NCI-H146 treated with DMSO at 0.1 percent for 48 hours (cell line): ENCODE measurements at regions not wholly inside any gene's neighbourhood (a gene's known extent, or its start where the extent isn't known, plus 50 kb on each side); places are given as distances from the start of the nearest gene placed in this dataset.
"Not testable (repeated sequence)": the region's sequence is repeated elsewhere in the genome, so short reads cannot be mapped to it uniquely, and the experiment has no call there.

Experiments
- DNase-seq: peaks from one replicate; lab custom pipeline; 2025; ENCODE audit not compliant: unreplicated experiment; lab: John Stamatoyannopoulos, UW

DNA sequence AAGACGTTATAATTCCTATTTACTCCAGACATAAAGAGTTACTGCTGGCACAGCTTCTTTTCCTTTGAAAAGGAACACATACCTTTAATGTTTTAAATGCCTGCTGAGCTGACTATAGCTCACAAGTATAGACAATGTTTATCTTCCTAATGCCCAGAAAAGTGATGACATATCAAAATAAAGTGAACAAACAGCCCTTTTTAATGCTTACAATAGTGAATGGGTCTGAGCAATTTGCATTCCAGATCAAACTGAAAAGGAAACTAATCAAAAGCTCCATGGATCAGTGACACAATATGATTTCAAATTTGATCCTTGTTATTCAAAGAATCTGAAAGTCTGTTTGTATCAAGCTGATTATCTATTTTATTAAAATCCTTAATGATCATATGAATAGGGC is 233.6 kb upstream of the SEMA3E start:
- peak; percentile 41 for DNase-seq

DNA sequence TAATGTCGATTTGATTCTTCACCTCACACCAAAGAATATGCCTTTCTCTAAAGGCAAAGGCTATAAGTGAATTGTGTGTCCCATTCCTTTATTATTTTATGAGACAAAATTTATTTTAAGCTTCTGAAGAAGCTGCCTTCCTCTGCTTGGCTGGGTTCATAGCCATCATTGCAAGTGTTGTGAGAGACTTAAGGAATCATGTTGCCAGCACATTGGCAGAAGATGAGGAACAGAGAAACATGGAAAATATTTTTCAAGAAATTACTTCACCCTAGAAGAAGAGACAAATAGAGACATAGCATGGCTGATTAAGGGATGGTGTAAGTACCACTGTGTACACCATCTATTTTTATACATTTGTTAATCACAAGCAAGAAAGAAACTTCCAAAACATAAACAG is 230.1 kb upstream of the SEMA3E start:
- no peak for DNase-seq

DNA sequence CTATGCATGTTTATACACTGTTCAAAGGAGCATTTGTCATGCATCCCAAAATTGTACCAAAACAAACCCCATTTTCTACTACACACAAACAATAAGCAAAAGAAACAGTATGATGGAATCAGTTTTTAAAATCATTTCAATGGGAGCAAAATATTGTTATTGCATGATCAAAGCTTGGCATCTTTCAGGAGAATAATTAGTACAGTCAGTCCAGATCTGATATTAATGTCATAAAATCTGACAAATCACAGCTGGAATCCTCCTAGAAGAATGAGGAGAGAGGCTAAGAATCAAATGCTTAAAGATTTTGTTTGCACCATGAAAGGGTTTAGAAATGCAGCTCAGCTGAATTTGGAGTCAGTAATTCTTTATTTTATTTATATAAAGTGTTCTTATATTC is 229.7 kb upstream of the SEMA3E start:
- DNase-seq = no peak

DNA sequence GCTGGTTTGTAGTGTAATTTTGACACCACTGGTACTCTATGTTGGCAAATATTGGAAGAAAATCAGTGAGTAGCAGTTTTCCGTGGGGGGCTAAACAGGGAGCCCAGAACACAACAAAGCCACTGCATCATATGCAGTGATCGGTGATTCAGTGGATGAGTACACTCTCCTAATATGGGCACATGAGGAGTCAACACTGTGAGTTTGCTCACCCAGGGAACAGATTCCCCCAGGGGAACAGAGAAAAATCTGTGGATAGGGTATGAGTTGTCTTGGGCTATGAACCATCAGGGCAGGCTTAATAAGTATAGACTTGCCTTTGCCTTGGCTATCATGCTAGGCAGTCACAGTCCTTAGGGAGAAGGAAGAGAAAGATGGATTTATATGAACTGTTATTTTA is 227.7 kb upstream of the SEMA3E start:
- DNase-seq = no peak

DNA sequence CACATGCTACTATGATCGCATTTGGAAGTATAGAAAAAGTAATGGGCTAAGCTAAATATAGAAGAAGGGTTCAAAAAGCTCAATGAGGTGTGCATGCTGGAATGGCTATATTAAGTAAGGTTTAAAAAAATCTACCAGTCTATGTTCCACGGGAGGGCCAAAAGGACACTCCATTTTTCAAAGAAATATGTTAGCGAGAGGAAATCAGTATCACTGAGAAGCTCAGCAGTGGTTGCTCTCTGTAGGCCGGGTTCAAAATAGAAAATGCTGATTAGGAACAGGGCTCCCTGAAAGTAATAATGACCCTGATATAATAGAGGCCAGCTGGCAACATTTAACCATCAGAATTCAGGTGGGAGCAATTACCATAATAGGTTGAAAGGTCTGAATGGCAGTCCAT is 224.5 kb upstream of the SEMA3E start:
- peak; percentile 66 for DNase-seq

DNA sequence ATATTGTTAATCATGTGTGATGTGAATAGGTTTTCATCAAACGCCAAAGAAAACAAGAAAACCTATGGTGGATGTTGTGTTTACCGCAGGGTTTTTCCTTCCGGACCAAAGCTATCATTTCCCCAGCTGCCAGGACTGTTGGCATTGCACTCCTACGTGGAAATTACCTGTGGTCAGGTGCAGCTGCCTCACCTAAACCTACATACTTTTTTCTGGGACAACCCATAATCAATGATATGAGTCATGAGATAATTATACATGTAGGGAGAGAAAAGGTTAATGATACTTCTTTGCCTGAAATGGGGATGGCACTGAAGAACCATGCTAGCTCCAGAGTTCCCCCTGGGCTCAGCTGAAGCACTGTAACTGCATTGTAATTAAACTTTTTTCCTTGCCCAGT is 223.6 kb upstream of the SEMA3E start:
- peak; percentile 44 for DNase-seq

DNA sequence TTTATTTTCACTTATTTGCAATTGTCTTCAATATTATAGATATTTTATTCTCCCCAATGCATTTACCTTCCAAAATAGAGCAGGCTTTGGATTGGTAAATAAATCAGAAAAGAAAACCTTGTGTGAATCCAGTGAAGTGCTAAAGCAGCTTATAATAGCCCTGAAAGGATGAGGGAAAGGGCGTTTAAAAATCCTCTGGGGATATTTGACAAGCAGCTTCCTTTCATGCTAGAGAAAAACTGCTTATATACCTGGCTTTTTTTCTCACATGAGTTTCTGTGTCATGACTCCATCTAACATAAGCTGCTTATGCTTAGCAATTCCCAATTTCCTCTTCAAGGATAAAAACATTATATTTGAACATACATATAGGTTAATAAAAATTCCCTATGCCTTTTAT is 221.6 kb upstream of the SEMA3E start:
- no peak for DNase-seq

DNA sequence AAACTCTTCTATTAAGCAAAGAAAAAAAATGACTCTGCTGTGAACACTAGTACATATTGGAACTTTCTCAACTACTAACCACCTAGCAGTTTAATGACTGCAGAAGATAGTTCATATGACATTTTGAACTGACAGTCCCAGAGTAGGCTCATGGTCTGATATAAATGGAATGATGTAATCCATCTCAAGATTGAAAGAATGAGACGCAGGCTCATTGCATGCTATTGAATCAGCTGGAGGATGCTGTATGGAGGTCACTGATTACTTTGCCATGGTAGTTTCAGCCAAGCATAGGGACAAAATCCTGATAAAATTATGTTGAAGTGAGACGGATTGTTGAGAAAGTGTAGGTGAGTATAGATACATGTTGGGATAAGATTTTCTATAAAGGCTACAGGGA is 217.6 kb upstream of the SEMA3E start:
- DNase-seq = no peak

DNA sequence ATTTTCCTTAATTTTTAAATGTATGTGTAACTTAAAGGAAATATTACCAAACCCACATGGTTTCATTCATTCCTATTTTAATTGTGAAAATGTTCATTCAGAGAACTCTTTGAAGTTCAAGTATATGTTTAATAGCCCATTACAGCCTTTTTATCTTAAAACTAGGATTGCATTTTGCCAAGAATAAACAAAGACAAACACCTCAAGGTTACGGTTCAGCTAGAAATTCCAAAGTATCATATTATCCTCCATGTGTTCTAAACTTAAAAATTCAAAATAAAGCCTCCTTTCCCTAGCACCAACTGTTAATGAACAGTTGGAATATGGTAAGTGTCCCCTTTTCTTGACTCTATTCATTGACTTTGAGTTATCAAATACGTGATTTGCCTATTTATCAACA is 215.6 kb upstream of the SEMA3E start:
- DNase-seq = no peak

DNA sequence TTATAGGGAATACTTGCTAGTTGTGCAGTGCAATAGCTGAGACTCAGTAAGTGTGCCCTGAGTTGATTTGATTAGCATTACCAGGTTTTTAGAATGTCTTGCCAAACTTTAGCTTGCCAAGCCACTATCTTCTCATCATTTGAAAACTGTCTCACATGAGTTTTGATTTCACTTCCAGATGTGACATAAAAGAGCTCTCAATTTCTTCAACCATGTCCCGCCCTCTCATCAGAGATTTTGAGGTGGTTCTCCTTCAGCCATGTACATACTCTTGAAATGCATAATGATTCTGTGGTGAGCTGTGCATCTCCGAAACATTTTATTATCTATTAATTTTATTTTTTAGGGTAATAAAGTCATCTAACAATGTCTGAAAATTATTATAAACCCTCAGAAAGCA is 215.0 kb upstream of the SEMA3E start:
- no peak for DNase-seq

DNA sequence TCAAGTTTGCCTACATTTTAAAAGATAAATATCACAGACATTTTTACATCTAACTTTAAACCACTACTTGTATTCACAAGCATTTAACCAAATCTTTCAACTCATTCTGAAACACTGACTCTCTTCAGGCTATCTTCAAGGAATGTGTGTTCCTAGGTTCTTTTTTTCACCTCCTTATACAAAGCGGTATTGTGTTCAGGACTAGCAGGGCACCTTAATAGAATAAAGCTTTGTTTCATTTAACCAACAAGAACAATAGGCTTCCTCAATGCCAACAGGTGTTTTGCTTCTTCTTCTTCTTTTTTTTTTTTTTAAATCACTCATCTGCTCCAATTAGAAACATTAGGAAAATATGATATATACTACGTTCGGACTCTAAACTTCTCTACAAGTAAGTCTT is 212.9 kb upstream of the SEMA3E start:
- DNase-seq = no peak

DNA sequence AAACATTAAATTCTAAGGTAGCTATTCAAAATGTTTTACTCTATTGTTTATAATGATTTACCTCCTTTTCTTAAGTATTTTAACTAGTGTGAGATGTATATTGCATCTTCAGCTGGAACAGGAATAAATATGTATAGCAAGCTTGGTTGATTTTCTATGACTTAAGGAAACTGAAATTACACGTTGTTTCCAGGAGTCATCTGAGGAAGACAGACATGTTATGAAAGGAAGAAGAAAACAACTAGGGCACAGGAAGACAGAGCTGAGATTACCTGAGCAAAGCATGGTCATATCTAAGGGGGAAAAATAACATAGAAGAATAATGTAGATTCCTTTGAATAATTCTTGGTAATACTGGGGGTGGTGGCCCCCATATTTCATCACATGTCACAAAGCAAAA is 210.9 kb upstream of the SEMA3E start:
- DNase-seq = no peak

DNA sequence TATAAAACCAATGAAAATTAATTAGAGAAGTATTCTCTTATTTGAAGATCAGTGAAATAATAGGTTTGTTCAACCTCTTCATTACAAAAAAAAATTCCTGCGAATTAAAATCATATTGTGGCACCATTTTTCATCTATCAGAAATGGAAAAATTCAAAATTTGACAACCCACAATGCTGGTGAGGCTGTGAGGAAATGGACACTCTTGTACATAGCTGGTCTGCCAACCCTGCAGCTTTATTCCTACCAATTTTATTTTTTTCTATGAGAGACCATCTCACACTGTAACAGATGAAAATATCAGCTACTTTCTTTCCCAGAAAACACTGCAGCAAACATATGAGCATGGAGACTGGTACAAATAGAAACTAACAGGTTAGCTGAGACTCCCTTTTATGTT is 208.8 kb upstream of the SEMA3E start:
- no peak for DNase-seq

DNA sequence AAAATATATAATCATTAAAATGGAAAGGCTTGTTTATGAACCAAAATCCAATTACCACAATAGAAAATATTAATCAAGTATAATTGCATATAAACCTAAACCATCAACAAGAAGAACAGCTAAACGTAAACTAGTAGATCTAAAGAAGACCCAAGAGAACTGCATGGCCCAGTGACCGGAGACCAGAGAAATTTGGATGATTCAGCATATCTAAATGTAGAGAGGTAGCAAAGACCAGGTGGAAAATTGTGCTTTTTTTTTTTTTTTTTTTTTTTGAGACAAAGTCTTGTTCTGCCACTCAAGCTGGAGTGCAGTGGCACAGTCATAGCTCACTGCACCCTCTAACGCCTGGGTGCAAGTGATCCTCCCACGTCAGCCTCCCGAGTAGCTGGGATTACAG is 207.2 kb upstream of the SEMA3E start:
- no peak for DNase-seq

DNA sequence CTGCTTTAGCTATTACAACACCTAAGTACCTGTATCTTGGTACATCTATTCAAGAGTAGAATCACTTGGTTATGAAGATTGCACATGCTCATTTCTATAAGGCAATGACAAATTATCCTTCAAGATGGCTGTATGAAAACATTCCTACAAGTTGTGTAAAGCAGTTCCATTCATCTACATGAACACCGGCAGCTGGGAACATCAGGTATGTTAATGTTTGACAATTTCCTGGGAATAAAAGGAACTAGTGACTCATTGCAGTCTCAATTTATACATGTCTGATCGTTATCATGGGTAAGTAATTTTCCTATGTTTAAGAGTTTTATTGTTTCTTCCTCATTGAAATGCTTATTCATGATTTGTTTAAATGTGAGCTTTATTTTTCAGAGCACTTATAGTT is 203.2 kb upstream of the SEMA3E start:
- DNase-seq = no peak

DNA sequence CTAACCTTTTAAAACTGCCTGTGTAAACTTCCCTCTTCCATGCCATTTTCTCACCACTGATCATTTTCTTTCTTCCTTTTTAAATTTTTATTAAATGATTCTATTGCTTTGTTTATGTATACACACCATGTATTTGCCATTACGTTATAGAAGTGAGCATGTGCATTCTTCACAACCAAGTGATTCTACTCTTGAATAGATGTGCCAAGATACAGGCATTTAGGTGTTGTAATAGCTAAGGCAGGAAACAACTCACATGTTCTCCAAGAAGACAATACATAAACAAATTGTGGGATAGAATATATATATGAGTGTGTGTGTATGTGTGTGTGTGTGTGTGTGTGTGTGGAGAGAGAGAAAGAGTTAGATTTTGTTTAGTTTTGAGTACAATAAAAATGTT is 202.6 kb upstream of the SEMA3E start:
- no peak for DNase-seq

DNA sequence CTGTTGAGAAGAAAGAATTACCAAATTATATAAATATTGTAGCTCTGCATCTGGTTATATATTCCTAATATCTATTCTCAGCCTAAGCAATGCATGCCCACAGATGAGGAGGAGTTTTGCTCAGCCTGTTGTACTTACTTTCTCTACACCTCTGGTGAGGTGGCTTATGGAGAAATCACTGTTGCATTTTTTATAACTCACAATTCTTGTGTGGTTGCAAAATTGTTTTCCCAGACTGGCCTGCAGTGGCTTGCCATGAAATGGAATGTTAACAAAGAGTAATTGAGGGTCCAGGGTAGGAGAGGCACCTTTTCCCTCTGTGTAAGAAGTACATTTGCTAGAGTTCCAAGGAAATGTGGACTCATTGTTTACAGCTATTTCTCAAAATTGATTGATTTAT is 202.0 kb upstream of the SEMA3E start:
- DNase-seq = no peak

DNA sequence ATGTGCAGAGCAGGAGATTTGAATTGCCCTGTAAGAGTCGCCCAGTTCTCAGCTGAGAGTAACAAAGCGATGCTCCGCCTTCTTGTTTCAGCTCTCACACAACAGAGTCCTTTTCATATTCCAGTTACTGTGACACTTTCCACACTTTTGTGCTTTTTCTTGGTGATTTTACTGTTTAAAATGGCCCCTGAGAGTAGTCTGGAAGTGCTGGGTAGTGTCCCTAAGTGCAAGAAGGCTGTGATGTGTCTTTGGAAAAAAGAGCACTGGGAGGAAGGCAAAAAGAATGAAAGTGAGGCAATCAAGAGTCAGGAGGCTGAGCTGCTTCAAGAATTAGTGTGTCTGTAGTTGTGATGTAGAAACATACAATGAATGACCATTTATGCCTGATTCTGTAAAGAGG is 201.2 kb upstream of the SEMA3E start:
- DNase-seq = no peak

DNA sequence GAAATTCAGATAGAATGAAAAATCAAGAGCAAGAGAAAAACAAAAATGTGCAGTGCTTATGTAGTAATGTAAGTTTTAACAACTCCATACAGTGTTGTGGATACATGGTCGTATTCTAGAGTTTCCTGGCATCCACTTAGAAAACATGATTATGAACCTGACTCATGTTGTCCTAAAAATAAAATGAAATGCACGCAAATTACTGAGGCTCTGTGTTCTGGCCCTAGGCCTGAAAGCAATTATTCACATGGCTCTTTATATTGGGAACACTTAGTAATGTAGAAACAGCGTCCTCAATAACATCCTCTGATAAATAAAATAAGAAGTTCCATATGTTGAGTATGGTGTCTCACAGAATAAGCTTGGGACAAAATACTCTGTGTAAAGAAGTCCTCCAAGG is 200.2 kb upstream of the SEMA3E start:
- DNase-seq = no peak

DNA sequence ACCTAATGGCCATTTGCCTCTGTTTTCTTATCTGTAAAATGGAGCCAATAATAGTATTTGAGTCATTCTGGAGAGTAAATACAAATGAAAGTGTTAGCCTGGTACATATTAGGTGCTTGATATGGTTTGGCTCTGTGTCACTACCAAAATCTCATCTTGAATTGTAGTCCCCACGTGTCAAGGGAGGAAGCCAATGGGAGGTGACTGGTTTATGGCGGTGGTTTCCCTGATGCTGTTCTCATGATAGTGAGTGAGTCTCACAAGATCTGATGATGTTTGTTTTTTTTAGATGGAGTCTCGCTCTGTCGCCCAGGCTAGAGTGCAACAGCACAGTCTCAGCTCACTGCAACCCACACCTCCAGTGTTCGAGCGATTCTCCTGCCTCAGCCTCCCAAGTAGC is 194.0 kb upstream of the SEMA3E start:
- DNase-seq = no peak

DNA sequence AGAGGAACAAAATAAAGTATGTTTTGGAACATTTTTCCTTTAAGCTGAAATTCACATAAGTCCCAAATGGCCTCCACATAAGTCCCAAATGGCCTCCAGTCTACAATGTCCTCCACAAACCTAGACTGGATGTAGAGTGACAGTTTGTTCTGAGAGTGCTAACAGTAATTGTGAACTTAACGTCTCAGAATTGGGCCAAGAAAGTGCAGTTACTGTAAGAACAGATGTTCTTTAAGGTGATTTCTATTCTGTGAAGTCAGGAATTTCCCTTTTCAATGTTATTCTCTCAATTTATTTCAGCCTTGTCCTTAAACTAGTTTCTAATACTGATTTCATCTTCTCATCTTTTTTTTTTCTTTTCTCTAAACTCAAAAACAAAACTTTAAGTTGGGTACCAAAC is 188.7 kb upstream of the SEMA3E start:
- DNase-seq = no peak

DNA sequence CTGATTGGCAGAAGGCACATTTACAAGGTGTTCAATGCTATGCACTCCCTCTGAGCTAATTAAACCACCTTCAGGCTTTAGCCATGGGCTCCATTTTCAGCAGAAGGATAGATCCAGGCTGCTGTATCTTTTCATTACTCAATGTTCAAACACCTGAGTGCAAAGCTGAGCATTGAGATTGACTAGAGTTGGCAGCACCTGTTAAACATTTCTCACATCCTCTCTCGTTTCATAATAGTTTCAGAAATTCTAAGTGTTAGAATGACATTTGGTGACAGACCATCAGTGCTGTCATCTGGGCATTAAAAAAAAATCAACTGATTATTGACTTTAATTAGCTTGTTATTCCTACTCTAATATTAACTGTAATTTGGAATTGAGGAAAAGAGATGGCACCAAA is 187.1 kb upstream of the SEMA3E start:
- DNase-seq = no peak

DNA sequence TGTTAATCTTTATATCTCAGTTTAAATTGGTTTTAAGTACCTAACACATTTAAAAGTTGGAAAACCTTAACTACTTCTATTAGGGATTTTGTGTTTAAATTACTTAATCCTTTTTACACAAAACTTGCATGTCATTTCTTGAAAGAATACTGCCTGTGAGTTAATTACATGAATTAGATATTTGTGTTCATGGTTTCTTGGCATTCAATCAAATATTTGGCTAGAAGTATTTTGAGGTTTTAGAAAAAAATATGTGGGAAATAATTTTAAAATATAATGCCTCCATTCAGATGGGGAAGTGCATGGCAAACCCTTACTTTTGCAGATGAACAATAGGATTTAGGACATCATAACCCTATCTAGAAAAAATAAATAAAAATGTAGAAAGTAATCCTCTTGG is 186.5 kb upstream of the SEMA3E start:
- DNase-seq = no peak

DNA sequence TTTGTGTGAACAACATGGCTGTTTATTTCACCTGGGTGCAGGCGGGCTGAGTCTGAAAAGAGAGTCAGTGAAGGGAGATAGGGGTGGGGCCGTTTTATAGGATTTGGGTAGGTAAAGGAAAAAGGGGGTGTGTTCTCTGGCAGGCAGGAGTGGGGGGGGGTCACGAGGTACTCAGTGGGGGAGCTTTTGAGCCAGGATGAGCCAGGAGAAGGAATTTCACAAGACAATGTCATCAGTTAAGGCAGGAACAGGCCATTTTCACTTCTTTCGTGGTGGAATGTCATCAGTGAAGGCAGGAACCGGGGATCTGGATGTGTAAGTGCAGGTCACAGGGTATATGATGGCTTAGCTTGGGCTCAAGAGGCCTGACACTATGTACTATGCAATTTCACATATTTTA is 184.8 kb upstream of the SEMA3E start:
- DNase-seq = not testable (repeated sequence)
